Epithelial cell of prostate (primary cell): ENCODE measurements at regions not wholly inside any gene's neighbourhood (a gene's known extent, or its start where the extent isn't known, plus 50 kb on each side); places are given as distances from the start of the nearest gene placed in this dataset.
"Not testable (repeated sequence)": the region's sequence is repeated elsewhere in the genome, so short reads cannot be mapped to it uniquely, and the experiment has no call there.

Experiments used
- DNase-seq: peaks from one replicate; pipeline ENCODE4 v3.0.0-alpha.2; 2011; ENCODE audit warnings: low read depth, low spot score
- H3K27ac ChIP-seq: fragments of 450-650 bp; 2 replicates; pipeline ENCODE4 v1.5.1; 2017; ENCODE audit warnings: mild to moderate bottlenecking

DNA sequence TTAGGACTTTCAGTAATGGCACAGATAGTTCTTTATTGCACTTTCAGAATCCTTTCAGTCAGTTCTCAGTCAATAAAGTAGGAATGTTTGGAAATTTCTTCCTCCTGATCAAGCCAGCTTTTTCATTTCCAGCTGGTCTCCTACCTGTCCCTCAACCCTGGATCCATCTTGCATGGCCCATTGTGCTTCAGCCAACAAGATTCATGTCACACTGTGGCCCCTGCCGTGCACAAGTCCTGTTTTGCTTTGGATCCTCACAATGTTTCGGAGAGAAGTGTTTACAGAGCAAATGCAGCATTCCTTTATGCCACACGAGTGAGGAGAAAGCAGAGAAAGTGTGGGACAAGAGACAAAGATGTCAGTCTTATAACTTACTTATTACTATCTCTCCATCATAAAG, 1694.7 kb upstream of the LRRTM3 start:
- DNase-seq = no peak
- no peak overlapping the region for H3K27ac ChIP-seq

DNA sequence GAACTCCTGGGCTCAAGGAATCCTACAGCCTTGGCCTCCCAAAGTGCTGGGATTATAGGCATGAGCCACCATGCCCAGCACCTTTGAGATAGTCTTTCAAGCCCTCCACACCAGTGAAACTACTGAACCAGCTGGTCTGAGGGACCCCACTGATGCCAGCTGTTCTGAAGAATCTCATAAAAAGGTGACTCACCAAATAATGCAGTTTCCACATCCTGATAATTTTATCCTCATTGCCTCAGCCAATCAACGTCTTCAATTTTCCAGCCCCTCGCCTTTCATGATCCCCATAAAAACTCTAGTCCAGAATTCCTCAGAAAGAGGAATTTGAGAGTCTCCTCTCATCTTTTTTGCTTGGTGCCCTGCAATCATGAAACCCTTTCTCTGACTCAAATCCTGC, 1691.6 kb upstream of the LRRTM3 start:
- DNase-seq = no peak
- no peak overlapping the region for H3K27ac ChIP-seq

DNA sequence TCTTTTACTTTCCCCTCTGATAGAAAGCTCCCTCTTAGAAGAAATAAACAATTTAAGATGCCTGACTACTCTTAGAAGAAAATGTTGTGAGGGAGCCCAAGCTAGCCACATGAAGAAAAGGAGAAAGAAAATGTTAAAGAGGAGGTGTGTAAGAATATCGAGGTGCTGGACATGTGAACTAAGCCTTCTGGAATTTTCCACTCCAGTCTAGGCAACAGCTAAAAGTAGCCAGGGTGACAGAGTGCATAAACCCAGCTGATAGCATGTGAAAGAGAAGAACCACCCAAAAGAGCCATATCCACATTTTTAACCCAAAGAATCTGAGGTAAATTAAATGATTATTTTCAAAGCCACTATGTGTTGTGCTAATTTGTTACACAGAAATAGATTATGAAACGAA, 1690.6 kb upstream of the LRRTM3 start:
- no peak for DNase-seq
- no peak overlapping the region for H3K27ac ChIP-seq

DNA sequence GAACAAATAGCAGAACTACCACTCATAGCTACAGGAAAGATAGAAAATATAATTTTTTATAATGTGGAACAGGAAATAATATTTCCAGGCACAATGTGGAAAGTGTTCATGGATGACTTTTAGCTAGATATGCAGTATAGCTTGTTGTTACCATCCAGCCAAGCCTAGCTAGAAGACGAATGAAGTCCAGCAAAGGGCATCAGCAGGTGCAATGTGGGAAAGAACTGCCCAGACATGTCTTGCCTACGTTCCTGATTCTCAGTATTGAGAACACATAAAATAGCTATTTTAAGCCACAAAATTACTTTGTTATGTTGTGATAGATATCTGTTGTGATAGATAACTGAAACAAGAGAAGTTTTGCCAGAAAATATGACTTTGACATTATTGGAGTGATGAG, 1690.0 kb upstream of the LRRTM3 start:
- DNase-seq = no peak

DNA sequence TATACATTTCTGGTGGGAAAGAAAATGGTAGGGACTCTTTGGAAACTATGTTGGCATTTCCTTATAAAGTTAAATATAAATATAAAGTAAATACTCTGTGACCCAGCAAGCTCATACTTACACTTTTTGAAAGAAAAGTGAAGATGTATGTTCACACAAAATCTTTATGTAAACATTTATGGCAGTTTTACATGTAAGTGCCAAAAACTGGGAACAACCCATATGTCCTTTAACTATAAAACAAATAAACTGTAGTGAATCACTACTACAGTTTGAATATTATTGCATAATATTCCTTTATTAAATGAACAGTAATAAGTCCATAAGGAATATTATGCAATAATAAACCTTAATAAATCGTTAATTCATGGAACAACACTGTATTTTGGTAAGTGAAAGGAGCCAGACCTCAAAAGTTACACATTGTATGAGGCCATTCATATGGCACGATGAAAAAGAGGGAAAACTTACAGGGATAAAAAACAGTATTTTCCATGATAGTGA, 1660.3 kb upstream of the LRRTM3 start:
- DNase-seq = no peak
- no peak overlapping the region for H3K27ac ChIP-seq

More for the DNA sequence above, 1690.0 kb upstream of the LRRTM3 start:
- H3K27ac ChIP-seq = no peak overlapping the region

DNA sequence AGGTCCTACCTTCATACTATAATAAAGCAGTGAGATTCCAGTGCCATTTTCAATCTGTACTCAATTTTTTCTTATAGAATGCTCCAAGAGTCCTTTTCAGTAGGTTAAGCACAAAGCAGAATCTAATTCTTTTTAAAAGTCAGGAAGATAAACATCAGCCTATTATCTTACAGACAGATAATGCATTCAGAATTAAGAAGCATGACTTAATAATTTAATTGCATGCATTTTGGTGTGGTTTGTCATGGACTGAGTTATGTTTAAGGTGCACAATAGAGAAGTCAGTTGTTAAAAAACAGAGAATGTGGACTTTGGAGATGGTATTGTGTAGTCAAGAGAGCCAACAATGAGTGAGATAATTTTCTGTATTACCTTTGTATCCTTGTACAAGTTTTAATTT, 1656.3 kb upstream of the LRRTM3 start:
- not testable (repeated sequence) for H3K27ac ChIP-seq, DNase-seq

DNA sequence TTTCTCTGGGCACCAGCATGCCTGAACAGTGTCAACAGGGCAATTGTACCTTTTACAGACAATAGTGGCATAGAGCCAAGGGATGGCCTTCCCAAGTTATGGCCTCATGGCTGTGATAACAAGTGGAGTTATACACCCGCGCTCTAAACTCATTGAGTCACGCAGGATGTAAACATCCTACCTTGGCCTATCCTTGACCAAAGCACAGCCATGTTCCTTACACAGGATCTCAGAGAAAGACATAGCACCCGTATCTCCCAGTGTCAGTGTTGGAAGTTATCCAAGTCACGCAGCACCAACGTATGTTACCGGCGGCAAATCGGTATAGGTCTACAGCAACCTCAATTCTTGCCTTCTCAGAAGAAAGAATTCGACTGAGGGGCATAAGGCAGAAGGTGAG, 1654.9 kb upstream of the LRRTM3 start:
- no peak for DNase-seq
- no peak overlapping the region for H3K27ac ChIP-seq

DNA sequence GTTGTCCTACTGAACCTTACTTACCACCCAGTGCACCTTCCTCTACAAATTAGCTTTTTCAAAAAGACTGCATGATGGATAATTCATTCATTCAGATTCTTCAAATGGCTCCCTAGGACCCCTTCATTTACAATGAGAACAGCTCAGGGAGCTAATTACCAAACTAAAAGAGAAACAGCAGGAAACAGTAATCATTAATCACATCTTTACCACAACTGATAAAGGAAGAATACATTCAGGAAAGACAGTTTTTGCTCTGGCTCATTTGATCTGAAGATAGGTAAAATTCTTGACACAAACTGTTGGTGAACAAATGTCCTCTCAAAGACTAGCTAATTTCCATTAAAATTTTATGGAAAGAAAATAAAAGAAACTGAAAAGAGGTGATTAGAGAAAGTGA, 1652.7 kb upstream of the LRRTM3 start:
- no peak overlapping the region for H3K27ac ChIP-seq
- no peak for DNase-seq

DNA sequence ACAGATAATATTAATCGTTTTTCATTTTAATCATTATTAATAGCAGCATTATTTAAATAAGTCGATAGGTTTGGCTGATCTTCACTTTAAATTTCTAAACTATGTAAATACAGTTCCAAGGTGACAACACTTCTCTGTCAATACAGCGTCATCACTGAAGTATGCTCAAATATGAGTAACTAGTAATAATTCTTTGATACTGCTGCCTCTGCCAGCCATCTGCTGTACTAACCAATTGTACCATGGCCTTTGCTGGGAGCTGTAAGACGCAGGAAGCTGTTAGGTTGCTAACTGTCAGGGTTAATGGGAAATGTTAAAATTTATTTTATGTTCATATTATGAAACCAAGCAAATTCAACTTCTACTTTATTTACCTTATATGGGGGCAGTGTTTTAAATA, 1650.5 kb upstream of the LRRTM3 start:
- no peak for DNase-seq
- no peak overlapping the region for H3K27ac ChIP-seq

DNA sequence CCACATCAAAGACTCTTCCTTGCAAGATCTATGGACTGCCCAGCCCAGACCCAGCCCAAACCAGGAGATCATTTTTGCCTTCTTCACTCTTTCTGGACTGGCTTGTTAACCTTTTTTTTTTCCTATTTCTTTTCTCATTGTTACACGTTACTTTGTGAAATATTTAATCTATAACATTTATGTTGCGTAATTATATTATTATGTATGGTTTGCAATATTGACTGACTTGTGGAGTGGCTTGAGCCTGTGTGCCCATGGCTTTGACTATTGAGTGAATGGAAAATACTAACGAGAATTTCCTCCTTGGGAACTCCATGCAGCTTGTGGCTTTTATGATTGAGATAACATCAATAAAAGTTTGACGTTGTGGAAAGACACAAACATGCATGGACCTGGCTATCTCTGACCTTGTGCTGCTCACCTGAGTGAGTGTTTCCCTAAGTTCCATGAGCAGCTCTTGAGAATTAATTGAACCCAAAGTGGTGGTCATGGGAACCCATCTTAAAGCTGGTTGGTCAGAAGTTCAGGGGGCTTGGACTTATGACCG, 1641.3 kb upstream of the LRRTM3 start:
- H3K27ac ChIP-seq = no peak overlapping the region
- DNase-seq = no peak

DNA sequence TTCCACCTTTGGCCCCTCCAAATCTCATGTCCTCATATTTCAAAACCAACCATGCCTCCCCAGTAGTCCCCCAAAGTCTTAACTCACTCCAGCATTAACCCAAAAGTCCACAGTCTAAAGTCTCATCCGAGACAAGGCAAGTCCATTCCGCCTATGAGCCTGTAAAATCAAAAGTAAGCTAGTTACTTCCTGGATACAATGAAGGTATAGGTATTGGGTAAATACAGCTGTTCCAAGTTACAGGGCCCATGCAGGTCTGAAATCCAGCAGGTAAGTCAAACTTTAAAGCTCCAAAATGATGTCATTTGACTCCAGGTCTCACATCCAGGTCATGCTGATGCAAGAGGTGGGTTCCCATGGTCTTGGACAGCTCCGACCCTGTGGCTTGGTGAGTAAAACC, 1640.1 kb upstream of the LRRTM3 start:
- DNase-seq, H3K27ac ChIP-seq: not testable (repeated sequence)

DNA sequence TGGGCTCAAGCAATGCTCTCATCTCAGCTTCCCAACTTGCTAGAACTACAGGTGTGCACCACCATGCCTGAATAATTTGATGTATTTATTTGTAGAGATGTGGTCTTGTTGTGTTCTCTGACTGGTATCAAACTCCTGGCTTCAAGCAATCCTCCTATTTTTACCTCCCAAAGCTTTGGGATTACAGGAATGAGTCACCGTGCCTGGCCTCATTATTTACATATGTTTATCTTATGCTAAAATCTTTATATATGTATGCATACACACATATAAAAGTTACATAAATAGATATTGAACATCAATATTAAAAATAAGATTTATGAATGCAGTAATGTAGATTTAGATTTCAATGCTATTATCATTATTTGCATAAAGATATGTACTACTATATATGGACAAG, 1634.5 kb upstream of the LRRTM3 start:
- DNase-seq = no peak
- H3K27ac ChIP-seq = no peak overlapping the region

DNA sequence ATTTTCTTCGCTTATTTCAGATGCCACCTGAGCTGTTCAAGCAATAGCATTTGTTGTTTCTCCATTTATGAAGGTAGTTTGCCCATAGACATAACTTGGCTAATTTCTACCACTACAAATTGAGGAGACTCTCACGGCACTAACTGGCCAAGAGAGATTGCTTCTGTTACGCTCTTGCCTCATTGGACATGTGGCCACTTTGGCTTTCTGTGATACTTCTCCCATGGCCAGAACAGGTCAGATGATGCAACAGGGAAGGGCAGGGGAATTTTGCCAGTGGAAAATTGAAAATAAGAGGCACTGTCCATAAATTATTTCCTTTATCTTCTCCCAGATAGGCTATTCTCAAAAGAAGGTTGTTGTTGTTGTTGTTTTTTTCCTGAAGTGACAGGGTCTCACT, 1633.3 kb upstream of the LRRTM3 start:
- no peak overlapping the region for H3K27ac ChIP-seq
- DNase-seq = no peak

DNA sequence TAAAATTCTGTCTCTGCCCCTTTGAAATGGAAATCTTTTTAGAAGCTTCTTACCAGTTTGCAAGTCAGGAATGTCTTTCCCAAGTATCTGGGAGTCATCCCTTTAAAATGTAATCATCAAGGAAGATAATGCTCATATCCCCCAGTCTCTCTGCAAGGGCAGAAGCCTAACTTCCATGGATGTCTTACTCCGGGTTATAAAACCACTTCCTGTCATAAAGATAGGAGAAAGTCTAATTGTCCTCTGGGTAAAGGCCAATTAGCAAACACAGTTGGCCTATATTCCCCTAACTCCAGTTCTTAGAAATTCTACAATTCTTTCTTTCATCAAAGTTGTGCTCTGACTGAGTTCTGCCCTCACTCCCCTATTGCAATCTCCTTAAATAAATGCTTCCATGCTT, 1631.5 kb upstream of the LRRTM3 start:
- no peak overlapping the region for H3K27ac ChIP-seq
- no peak for DNase-seq

DNA sequence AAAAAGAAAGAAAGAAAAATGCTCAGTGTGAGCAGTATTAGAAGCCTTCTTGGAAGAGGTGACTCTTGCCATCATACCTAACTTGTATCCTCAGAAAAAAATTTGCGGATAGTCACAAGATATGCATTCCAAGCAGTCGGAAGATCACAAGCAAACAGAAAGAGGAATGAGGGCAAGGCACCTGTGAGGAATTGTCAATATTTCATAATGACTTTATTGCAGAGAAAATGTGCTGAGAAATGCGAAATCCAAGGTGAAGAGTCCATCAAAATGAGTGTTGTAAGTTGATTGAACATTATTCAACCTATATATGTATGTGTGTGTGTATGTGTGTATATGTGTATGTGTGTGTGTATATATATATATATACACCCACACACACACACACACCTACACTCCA, 1624.7 kb upstream of the LRRTM3 start:
- no peak overlapping the region for H3K27ac ChIP-seq
- DNase-seq = no peak

DNA sequence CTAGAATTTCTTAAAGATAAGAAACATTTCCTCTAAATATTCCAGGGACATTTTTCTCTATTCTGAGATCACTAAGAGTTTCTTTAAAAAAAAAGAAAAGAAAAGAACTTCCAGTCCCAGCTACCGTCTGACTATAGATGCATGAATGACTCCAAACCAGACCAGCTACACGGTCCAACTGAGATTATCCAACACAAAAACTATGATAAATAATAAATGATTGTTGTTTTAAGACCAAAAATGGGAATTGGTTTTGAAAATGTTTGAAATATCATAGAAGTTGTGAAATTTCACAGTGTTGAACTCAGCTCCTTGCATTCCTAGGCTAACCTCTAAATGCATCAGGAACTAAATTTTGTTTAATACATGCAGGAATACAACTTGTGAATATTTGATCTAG, 1619.6 kb upstream of the LRRTM3 start:
- DNase-seq = no peak
- no peak overlapping the region for H3K27ac ChIP-seq

DNA sequence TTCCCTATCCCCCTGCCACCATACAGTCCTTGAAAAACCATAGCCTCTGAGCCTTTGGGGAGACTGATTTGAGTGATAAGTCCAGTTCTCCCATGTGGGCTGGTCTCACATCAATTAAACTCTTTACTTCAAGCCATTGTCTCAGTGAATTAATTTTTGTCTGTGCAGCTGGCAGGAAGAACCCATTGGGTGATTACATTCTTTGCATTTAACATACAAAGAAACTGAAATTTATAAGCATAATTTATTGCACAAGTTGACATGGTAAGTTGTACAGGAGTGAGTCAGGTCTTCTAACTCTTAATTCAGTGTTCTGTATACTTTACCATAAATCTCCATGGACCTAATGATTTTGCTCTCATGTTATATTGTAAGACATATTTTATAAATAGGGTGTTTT, 1613.0 kb upstream of the LRRTM3 start:
- DNase-seq = no peak

DNA sequence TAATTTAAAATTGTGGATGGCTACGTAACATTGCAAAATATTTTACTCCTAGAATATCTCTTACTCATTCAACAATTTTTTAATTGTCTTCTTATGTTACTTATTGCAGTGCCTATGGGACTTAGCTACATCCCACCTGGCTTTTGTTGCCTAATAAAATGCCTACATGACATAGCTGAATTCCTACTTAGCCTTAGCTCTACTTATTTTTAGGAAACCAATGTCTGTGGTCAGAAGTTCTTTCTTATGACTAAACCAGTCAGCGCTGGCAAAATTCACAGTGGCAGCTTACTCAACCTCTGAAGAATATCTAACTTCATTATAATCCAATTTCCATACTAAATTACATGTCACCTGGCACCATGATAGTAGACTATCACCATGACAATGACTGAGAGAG, 1612.4 kb upstream of the LRRTM3 start:
- no peak for DNase-seq
- H3K27ac ChIP-seq = no peak overlapping the region

More for the DNA sequence above, 1613.0 kb upstream of the LRRTM3 start:
- no peak overlapping the region for H3K27ac ChIP-seq

DNA sequence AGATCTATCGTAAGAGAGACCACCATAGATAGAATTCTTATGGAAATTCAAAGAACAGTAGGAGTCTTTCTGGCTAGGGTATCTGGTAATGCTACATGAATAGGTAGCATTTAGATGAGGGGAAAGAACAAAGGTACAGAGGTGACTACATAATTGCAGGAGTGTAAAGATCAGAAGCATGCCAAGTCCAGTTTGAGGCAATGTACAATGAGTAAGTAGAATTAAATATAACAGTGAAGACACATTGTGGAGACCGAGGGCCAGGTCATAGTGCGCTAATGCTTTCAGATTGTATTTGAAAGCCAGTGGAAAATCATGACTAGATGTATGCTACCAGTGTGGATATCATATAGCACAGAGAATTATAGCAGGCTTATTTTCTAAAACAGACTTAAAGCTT, 1611.6 kb upstream of the LRRTM3 start:
- no peak overlapping the region for H3K27ac ChIP-seq
- no peak for DNase-seq

DNA sequence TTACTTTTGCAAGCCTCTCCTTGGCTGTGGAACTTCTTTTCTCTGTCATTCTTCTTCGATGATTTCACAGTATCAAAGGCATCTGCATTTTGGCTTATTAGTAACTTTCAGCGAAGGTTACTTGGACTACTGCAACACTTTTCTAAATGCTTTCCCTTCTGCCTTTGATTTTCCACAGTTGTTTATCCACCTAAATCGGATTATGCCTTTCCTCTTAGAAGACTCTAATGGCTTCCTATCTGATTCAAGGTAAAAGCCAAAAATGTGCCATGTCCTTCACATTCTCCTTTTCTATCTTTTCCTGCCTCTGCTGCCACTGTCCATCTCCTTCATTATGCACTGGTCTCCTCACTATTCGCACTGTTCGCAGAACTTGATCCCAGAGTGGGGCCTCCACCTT, 1606.3 kb upstream of the LRRTM3 start:
- no peak for DNase-seq
- H3K27ac ChIP-seq = no peak overlapping the region

DNA sequence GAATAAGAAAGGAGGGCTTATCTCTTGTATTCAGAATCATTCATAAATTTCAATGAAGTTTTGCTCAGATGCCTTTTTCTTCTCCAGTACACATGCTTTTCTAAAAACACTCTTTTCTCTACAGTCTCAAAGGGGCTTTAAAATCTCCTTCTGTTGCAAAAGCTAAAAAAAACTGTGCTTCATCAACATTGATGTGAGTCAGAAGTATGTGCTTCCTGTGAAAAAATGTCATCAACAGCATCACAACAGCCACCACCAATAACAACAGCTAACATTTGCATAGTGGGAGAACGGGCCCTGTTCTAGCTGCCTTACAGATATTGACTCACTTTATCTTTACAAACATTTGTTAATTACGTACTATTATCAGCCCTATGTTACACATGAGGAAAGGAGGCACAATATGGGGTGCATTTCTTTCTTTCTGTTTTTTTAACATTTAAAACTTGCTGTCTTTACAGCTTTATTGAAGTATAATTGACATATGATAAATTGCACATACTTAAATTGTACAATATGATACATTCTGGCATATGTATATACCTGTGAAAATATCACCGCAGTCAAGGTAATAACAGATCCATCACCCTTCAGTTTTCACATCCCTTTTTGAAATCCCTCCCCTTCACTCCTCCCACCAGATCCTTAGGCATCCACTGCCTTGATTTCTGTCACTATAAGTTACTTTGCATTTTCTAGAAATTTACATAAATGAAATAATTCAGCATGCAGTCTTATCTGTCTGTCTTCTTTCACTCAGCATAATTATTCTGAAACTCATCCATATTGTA, 1605.4 kb upstream of the LRRTM3 start:
- DNase-seq = no peak
- H3K27ac ChIP-seq = no peak overlapping the region

DNA sequence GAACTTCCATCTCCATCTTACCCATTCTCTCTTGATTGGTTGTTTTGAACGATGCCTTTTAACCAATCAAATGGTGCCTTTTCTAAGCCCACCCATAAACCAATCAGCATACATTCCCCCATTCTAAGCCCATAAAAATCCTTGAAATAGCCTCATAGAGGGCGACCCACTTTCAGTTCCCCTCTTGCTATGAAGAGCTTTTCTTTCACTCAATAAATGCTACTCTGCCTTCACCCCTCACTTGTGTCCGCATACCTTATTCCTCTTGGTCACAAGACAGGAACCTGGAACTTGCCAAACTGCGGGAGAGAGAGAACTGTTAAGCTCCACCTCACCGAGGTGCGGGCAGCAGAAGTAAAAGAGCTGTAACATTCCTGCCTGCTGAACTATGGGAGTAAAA, 1602.0 kb upstream of the LRRTM3 start:
- H3K27ac ChIP-seq = no peak overlapping the region
- DNase-seq = no peak
